Chondrocyte (in vitro differentiated cells): ENCODE measurements at regions not wholly inside any gene's neighbourhood (a gene's known extent, or its start where the extent isn't known, plus 50 kb on each side); places are given as distances from the start of the nearest gene placed in this dataset.

Source experiments
- DNase-seq: peaks from one replicate; pipeline ENCODE4 v3.0.0; 2021; ENCODE audit warnings: mixed read lengths, low spot score
- H3K27ac Mint-ChIP-seq: one replicate; pipeline ENCODE4 v1.8.0; 2021; ENCODE audit warnings: mild to moderate bottlenecking, moderate library complexity, mixed read lengths; ENCODE audit not compliant: unreplicated experiment
- H3K27me3 Mint-ChIP-seq: 2 replicates; pipeline ENCODE4 v1.8.0; 2021; ENCODE audit warnings: low read depth, mixed read lengths
- H3K36me3 Mint-ChIP-seq: 2 replicates; pipeline ENCODE4 v1.8.0; 2021; ENCODE audit warnings: low read depth, mixed read lengths
- H3K4me1 Mint-ChIP-seq: 2 replicates; pipeline ENCODE4 v1.8.0; 2021; ENCODE audit warnings: low read depth, mild to moderate bottlenecking, mixed read lengths
- H3K4me3 Mint-ChIP-seq: one replicate; pipeline ENCODE4 v1.8.0; 2021; ENCODE audit warnings: mild to moderate bottlenecking, moderate library complexity, mixed read lengths; ENCODE audit not compliant: unreplicated experiment
- H3K9me3 Mint-ChIP-seq: 2 replicates; pipeline ENCODE4 v1.8.0; 2021; ENCODE audit warnings: low read depth, mixed read lengths
- TF ChIP-seq, protein P1 (sequence below): fragments of 200-600 bp; sonication (generic); IDR thresholded peaks from 2 replicates; pipeline ENCODE4 v1.5.0; 2021; ENCODE audit warnings: antibody characterized with exemption, mild to moderate bottlenecking, moderate library complexity

DNA sequence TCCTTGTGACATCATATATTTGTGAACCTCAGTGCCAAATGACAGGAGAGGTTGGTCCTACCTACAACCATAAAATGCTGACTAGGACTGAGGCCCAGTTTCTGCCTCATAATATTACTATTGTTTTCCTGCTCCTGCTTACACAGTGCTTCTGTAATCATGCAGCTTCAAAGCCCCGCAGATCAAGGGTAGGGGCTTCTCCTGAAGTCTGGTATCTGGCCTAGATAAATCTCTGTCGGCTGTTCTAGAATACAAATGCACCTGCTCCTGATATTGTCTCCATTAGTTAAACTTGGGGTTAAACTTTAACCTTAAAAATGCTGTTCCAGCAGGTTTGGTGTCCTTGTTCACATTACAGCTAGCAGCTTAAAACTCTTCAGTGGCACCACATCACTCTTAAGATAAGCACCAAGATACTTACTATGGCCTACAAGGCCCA lies 552.4 kb downstream of the TUSC7 start:
- H3K9me3 Mint-ChIP-seq: no peaks in the 10 kb centered on the region
- no peaks in the 10 kb centered on the region for H3K4me1 Mint-ChIP-seq
- H3K27ac Mint-ChIP-seq: no peak overlapping the region

DNA sequence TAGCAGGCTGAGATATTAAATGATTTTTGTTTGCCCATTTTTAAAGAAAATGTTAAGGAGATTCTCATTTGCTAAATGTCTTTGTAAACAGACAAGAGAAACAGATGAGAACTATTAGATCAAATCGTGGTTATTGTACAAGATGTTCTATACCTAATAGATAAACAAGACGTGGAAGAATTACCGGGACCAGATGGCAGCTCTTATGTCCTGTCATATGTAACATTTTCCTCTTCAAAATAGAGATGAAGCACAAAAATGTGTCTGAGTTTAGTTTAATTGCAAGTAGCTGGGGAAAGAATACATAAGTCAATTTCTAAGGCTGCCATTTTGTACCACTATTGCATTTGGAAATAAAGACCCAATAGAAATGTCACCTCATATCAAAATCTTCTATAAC lies 553.7 kb downstream of the TUSC7 start:
- H3K4me1 Mint-ChIP-seq: no peaks in the 10 kb centered on the region
- H3K36me3 Mint-ChIP-seq: no peaks in the 10 kb centered on the region
- no peak overlapping the region for H3K4me3 Mint-ChIP-seq
- TF ChIP-seq, protein P1, sequence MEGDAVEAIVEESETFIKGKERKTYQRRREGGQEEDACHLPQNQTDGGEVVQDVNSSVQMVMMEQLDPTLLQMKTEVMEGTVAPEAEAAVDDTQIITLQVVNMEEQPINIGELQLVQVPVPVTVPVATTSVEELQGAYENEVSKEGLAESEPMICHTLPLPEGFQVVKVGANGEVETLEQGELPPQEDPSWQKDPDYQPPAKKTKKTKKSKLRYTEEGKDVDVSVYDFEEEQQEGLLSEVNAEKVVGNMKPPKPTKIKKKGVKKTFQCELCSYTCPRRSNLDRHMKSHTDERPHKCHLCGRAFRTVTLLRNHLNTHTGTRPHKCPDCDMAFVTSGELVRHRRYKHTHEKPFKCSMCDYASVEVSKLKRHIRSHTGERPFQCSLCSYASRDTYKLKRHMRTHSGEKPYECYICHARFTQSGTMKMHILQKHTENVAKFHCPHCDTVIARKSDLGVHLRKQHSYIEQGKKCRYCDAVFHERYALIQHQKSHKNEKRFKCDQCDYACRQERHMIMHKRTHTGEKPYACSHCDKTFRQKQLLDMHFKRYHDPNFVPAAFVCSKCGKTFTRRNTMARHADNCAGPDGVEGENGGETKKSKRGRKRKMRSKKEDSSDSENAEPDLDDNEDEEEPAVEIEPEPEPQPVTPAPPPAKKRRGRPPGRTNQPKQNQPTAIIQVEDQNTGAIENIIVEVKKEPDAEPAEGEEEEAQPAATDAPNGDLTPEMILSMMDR: no peak
- DNase-seq: no peak
- H3K27me3 Mint-ChIP-seq: peaks cover 12% of the 10 kb centered on the region
- no peaks in the 10 kb centered on the region for H3K9me3 Mint-ChIP-seq
- no peak overlapping the region for H3K27ac Mint-ChIP-seq

More for the DNA sequence above, 552.4 kb downstream of the TUSC7 start:
- TF ChIP-seq, protein P1: no peak
- Mint-ChIP-seq H3K27me3 (peaks cover 18% of the 10 kb centered on the region), H3K36me3 (no peaks in the 10 kb centered on the region), H3K4me3 (no peak overlapping the region)
- DNase-seq: no peak

DNA sequence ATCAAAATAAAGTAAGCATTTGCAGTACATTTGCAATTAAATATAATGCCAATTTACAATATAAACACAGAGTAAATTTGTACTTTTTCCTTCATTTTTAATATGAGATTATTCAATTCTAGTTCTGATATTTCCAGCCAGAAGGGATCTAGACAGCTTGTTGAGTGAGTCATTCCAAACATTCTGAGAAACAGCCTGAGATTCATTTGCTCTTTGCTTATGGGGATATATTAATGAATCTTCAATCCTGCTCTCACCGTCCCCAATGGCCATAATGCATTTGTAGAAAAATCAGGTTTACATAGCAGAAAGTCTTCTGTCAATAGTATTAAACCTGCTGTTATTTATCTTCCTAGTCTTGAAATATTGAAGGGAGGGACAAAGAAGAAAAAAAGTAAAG lies 554.2 kb downstream of the TUSC7 start:
- no peaks in the 10 kb centered on the region for H3K36me3 Mint-ChIP-seq

DNA sequence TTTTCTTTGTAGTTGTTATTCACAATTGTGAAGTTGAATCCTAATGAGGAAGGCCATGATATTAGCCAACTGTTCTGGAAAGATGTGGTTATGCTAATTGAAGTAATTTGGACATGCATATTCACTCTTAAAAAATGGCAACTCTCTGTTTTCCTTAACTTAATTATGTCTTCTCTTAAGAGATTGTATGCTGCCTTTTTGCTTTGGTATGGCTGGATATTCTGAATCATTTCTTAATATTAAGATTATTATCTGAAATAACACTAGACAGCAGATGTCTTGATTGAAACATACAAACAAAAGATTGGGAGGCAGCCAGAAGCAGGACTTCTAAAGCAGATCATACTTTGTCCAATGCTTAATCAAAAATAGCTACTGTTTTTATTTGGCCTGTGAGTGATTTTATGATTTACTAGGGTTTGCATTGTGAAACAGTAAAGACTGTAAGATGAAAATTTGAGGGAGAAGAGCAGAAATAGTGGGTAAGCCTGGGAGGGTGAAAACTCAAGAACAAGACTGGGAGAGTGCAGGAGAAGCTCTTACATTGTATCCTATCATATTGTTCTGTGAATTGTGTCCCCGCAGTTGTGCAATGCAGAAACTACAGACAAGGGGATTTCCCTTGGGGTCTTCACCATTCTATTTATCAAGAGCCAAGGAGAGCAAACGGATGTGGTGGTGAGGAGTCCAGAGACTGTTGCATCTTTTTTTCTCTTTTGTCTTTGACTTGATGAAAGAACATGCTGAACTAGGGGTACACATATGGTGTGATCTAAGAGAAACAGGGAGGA lies 554.8 kb downstream of the TUSC7 start:
- TF ChIP-seq, protein P1: no peak
- no peak overlapping the region for H3K4me3 Mint-ChIP-seq
- H3K27me3 Mint-ChIP-seq: peaks cover 12% of the 10 kb centered on the region
- H3K36me3 Mint-ChIP-seq: no peaks in the 10 kb centered on the region
- H3K9me3 Mint-ChIP-seq: no peaks in the 10 kb centered on the region
- no peak for DNase-seq
- H3K27ac Mint-ChIP-seq: no peak overlapping the region
- no peaks in the 10 kb centered on the region for H3K4me1 Mint-ChIP-seq

More for the DNA sequence above, 554.2 kb downstream of the TUSC7 start:
- TF ChIP-seq, protein P1: no peak
- Mint-ChIP-seq H3K27me3 (peaks cover 12% of the 10 kb centered on the region), H3K4me1 (no peaks in the 10 kb centered on the region), H3K9me3 (no peaks in the 10 kb centered on the region), H3K27ac (no peak overlapping the region), H3K4me3 (no peak overlapping the region)
- no peak for DNase-seq

DNA sequence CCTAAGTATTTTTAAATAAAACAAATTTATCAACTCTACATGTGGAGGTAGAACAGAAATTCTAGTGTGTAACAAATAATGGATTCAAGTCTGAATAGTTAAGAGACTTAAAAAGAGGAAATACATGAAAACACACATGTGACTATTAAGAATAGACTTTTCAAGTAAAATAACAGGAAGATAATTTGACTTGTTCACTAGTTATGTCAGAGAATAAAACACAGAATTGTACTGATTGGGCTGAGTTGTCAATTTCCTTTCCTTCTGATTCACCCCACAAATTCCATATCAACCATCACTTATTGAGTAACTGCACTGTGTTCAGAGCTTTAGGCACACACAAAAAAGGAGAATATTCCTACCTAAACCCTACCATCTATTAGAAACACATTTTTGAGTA lies 557.2 kb downstream of the TUSC7 start:
- Mint-ChIP-seq H3K4me3 (no peak overlapping the region), H3K36me3 (no peaks in the 10 kb centered on the region), H3K4me1 (no peaks in the 10 kb centered on the region), H3K27me3 (peaks cover 15% of the 10 kb centered on the region), H3K9me3 (no peaks in the 10 kb centered on the region), H3K27ac (no peak overlapping the region)
- TF ChIP-seq, protein P1: no peak
- DNase-seq: no peak
